ENCODE measurements at regions not wholly inside any gene's neighbourhood (a gene's known extent, or its start where the extent isn't known, plus 50 kb on each side); places are given as distances from the start of the nearest gene placed in this dataset.

- TF ChIP-seq CTCF (IDR thresholded peaks at IDR 0.05; ENCODE audit: low read depth, low read length) (no peak), POLR2A (IDR thresholded peaks at IDR 0.05; ENCODE audit: extremely low read depth, insufficient read length) (no peak), MAX (IDR thresholded peaks at IDR 0.05; ENCODE audit: low read depth, low read length) (no peak)
Observed at GRCh38 chr1:30176477-30176876, 546.9 kb downstream of the MATN1 start.

Data from NB4 (cell line).